ENCODE measurements at regions not wholly inside any gene's neighbourhood (a gene's known extent, or its start where the extent isn't known, plus 50 kb on each side); places are given as distances from the start of the nearest gene placed in this dataset.
A peak's percentile ranks its signal among the peaks of the same experiment; 100 is the strongest.
"Not testable (repeated sequence)": the region's sequence is repeated elsewhere in the genome, so short reads cannot be mapped to it uniquely, and the experiment has no call there.

DNA sequence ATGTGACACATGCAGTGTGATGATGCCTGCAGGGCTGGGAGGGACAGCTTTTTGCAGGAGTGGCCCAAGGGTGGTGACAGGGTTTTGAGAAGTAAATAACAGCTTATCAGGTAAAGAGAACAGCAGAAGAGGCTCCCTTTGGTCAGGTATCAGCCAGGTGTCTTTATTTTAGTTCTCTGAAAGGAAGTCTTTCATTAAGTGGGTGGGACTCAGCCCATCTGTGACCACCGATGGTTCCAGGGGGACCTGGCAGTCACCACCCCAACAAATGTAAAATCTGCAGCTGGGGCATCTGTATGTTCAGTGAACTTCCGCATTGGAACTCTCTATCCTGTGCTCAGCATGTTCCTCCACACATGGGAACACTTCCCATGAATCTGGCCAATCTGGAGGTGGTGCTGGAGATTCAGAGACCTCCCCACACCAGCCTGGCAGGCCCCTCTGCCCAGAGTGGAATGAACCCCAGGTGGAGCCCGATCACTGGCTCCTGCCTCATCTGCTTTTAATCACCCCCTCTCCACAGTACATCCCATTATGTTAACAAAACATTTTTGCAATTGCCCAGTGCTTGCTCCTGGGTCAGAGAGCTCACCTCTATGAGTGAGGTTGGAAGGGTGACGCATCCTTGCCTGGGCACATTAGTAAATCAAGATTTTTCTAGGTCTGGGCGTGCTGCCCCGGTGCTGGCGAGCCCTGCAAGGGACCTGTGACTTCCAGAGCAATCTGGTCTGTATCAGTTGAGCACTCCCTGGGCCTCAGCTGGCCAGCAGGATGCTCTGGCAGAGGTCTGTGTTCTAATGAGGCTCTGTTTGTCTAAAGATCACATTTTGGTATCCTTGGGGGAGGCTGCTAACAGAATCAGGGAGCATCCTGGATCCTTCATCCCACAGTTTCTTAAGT lies 140.4 kb upstream of the GDF10 start:
- ATAC-seq (replicated peaks; ENCODE audit: extremely low read depth, poor library complexity, severe bottlenecking), result no peak

DNA sequence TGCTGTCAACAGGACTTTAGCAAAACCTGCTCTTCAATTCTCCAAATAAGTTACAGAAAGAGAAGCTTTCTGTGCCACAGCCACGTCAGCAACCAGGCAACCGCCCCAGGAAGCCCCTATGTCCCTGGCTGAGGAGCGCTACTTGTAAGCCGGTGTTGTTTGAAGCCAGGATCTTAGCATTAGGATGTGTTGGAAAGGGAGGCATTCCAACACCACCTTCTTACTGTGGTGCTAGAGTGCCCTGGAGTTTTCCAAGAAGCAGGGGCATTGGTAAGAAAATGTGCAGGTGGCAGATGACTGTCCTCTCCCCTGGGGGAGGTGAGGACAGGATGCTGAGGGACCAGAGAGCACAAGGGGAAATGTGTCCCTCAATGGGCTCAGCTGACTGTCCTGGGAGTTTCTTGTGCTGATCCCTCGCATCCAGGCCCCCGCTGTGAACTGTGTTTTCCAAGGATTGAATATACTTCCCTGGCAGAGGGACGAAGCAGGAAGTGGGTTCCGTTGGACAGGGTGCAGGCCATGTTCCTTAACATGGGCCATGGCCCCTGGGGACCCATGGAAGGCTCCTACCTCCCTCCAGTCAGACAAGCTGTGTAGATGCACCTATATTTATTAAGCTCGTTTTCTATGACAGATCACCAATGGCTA lies 139.6 kb upstream of the GDF10 start:
- H3K27ac Mint-ChIP-seq (ENCODE audit: low read depth), result no peak overlapping the region
- H3K36me3 Mint-ChIP-seq (ENCODE audit: insufficient read depth), result peaks cover 2% of the 10 kb centered on the region
- H3K9me3 Mint-ChIP-seq, result peaks cover 6% of the 10 kb centered on the region
- no peaks in the 10 kb centered on the region for H3K4me1 Mint-ChIP-seq
- H3K27me3 Mint-ChIP-seq, result no peaks in the 10 kb centered on the region
- H3K4me3 Mint-ChIP-seq, result no peak overlapping the region
- DNase-seq (ENCODE audit: low spot score in 2 of 2), result no peak
- no peak for ATAC-seq (replicated peaks; ENCODE audit: extremely low read depth, poor library complexity, severe bottlenecking)

More for the DNA sequence above, 140.4 kb upstream of the GDF10 start:
- no peak for DNase-seq (ENCODE audit: low spot score in 2 of 2)
- Mint-ChIP-seq H3K36me3 (ENCODE audit: insufficient read depth) (peaks cover 2% of the 10 kb centered on the region), H3K27ac (ENCODE audit: low read depth) (no peak overlapping the region), H3K4me3 (no peak overlapping the region), H3K27me3 (no peaks in the 10 kb centered on the region), H3K4me1 (no peaks in the 10 kb centered on the region), H3K9me3 (peaks cover 6% of the 10 kb centered on the region)

DNA sequence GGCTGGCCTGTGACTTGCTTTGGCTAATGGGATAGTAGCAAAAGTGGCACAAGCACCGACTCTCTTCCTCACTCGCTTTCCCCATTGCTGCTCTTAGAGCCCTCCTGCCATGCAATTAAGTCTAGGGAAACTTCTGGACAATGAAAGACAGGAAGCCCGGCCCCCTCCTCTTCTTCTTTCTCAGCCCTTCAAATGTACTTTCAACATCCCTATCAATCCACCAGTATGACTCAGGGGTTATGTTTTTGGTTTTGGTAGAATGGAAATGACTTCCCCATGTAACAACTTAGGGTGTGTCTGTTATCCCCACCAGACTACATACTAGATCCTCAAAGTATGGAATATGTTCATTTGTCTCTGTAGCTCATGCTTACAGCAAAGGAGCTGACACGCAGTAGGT lies 139.0 kb upstream of the GDF10 start:
- H3K27me3 Mint-ChIP-seq, result no peaks in the 10 kb centered on the region
- no peak overlapping the region for H3K27ac Mint-ChIP-seq (ENCODE audit: low read depth)
- ATAC-seq (replicated peaks; ENCODE audit: extremely low read depth, poor library complexity, severe bottlenecking) (no peak), DNase-seq (ENCODE audit: low spot score in 2 of 2) (no peak)
- H3K4me3 Mint-ChIP-seq, result no peak overlapping the region
- peaks cover 2% of the 10 kb centered on the region for H3K36me3 Mint-ChIP-seq (ENCODE audit: insufficient read depth)
- peaks cover 1% of the 10 kb centered on the region for H3K9me3 Mint-ChIP-seq
- H3K4me1 Mint-ChIP-seq, result peaks cover 5% of the 10 kb centered on the region

DNA sequence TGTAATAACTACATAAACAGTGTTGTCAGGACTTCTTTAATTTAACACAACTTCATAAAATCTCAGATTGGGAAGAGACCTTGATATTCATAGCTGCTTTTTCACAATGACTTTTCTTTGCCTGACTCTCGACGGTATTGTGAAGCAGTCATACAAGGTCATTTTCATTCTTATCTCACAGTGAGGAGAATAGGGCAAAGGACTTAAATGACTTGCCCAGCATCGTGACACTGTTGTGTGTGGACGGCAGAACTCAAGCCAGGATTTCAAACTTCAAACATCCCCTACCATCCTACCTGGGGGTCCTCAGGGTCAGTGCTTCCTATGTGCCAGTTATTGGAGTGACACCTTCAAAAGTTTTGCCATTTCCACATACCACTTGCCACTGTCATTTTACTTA lies 138.5 kb upstream of the GDF10 start:
- Mint-ChIP-seq H3K9me3 (no peaks in the 10 kb centered on the region), H3K36me3 (ENCODE audit: insufficient read depth) (peaks cover 2% of the 10 kb centered on the region), H3K4me1 (peaks cover 10% of the 10 kb centered on the region), H3K27ac (ENCODE audit: low read depth) (no peak overlapping the region), H3K27me3 (no peaks in the 10 kb centered on the region), H3K4me3 (no peak overlapping the region)
- no peak for DNase-seq (ENCODE audit: low spot score in 2 of 2)
- ATAC-seq (replicated peaks; ENCODE audit: extremely low read depth, poor library complexity, severe bottlenecking), result no peak

DNA sequence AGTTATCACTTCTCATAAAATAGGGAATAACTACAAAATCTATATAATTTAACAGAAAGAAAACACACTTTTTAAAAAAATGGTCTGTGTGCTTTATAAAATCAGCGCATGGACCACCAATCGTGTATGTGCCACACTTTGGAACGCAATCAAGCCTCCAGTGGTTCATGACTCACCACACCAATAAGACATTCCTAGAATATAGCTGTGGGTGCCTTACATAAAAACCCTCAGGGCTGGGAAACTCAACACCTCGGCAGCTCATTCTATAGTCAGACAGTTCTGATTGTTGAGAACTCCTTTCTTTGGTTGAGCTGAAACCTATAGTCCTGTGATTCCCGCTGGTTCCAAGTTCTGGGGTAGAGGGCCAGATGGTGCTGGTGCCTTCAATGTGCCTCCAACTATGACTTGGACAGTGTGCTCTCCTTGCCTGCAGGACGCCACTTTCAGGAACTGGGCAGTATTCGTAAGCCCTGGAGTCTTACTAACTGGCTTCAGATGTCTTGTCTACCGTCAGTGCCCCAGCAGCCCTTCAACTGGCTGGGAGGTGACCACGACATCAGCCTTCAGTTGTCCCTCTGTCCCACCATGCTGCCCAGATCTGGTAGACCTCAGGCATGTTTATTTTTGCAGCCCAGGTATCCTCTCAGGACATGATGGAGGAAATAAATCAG lies 135.7 kb upstream of the GDF10 start:
- Mint-ChIP-seq H3K27ac (ENCODE audit: low read depth) (no peak overlapping the region), H3K9me3 (no peaks in the 10 kb centered on the region), H3K4me3 (no peak overlapping the region), H3K27me3 (no peaks in the 10 kb centered on the region), H3K36me3 (ENCODE audit: insufficient read depth) (peaks cover 2% of the 10 kb centered on the region), H3K4me1 (peaks cover 13% of the 10 kb centered on the region)
- DNase-seq (ENCODE audit: low spot score in 2 of 2) (no peak), ATAC-seq (replicated peaks; ENCODE audit: extremely low read depth, poor library complexity, severe bottlenecking) (no peak)

DNA sequence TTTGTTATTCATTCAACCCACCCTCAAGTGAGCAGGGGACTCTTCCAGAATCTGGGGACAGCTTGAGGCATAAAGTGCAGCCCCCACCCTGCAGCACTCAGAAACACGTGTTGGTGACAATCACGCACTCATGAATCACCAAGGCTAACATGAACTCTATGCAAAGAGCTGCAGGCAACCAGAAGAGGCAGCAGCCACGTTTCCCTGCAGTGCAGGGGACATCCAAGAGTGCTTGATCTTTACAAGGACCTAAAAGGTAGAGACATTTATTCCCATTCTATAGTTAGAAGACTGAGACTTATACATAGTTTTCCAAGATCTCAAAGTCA lies 135.2 kb upstream of the GDF10 start:
- DNase-seq (ENCODE audit: low spot score in 2 of 2) (no peak), ATAC-seq (replicated peaks; ENCODE audit: extremely low read depth, poor library complexity, severe bottlenecking) (no peak)
- Mint-ChIP-seq H3K4me1 (peaks cover 13% of the 10 kb centered on the region), H3K4me3 (no peak overlapping the region), H3K27me3 (no peaks in the 10 kb centered on the region), H3K27ac (ENCODE audit: low read depth) (no peak overlapping the region), H3K9me3 (no peaks in the 10 kb centered on the region), H3K36me3 (ENCODE audit: insufficient read depth) (no peaks in the 10 kb centered on the region)

- no peak for DNase-seq (ENCODE audit: low spot score in 2 of 2)
- H3K27me3 Mint-ChIP-seq, result no peaks in the 10 kb centered on the region
- H3K36me3 Mint-ChIP-seq (ENCODE audit: insufficient read depth), result no peaks in the 10 kb centered on the region
- peaks cover 13% of the 10 kb centered on the region for H3K4me1 Mint-ChIP-seq
- peak overlapping the region; percentile 90 for H3K27ac Mint-ChIP-seq (ENCODE audit: low read depth)
- H3K9me3 Mint-ChIP-seq, result no peaks in the 10 kb centered on the region
- H3K4me3 Mint-ChIP-seq, result peak overlapping the region; percentile 65
- ATAC-seq (replicated peaks; ENCODE audit: extremely low read depth, poor library complexity, severe bottlenecking), result peak; percentile 12
Measured at GRCh38 chr10:47165168-47165710, 134.8 kb upstream of the GDF10 start.

DNA sequence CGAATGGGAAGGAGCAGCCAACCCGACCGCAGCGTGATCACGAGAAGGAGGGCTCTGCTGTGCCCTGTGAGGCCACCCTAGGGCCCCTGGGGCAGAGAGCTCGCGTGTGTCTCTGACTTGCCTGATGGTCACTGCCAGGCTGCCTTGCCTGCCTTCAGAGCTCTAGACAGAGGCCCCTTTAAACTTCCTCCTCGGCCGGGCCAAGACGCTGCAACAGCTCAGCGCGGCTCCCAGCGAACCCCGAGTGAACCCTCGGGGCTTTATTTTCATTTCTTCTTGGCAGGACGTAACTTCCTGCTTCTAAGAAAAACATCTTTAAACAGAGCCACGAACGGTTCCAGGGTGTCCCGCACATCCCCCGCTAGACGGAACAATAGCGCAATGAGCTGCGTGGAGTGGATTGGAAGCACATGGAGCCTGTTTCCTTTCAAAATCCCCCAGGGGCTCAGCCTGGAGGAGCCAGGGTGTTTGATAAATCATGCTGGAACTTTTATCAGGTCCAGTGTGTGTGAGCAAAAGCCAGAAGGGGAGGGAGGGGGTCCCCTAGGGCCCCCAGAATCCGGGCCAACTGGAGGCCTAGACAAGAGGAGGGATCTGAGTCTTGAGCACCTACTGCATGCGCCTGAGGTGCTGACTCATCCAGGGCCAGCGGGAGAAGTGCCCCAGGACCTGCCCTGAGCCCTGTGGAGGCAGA lies 134.1 kb upstream of the GDF10 start:
- no peaks in the 10 kb centered on the region for H3K9me3 Mint-ChIP-seq
- H3K27ac Mint-ChIP-seq (ENCODE audit: low read depth), result peak overlapping the region; percentile 90
- peaks cover 13% of the 10 kb centered on the region for H3K4me1 Mint-ChIP-seq
- peak overlapping the region; percentile 65 for H3K4me3 Mint-ChIP-seq
- H3K27me3 Mint-ChIP-seq, result no peaks in the 10 kb centered on the region
- no peaks in the 10 kb centered on the region for H3K36me3 Mint-ChIP-seq (ENCODE audit: insufficient read depth)
- DNase-seq (ENCODE audit: low spot score in 2 of 2), result no peak
- ATAC-seq (replicated peaks; ENCODE audit: extremely low read depth, poor library complexity, severe bottlenecking), result peak; percentile 77

- H3K27ac Mint-ChIP-seq (ENCODE audit: low read depth), result peak overlapping the region; percentile 90
- no peak for DNase-seq (ENCODE audit: low spot score in 2 of 2)
- no peaks in the 10 kb centered on the region for H3K9me3 Mint-ChIP-seq
- peaks cover 13% of the 10 kb centered on the region for H3K4me1 Mint-ChIP-seq
- H3K4me3 Mint-ChIP-seq, result no peak overlapping the region
- H3K36me3 Mint-ChIP-seq (ENCODE audit: insufficient read depth), result no peaks in the 10 kb centered on the region
- H3K27me3 Mint-ChIP-seq, result no peaks in the 10 kb centered on the region
- no peak for ATAC-seq (replicated peaks; ENCODE audit: extremely low read depth, poor library complexity, severe bottlenecking)
Measured at GRCh38 chr10:47166405-47166777, 133.6 kb upstream of the GDF10 start.

DNA sequence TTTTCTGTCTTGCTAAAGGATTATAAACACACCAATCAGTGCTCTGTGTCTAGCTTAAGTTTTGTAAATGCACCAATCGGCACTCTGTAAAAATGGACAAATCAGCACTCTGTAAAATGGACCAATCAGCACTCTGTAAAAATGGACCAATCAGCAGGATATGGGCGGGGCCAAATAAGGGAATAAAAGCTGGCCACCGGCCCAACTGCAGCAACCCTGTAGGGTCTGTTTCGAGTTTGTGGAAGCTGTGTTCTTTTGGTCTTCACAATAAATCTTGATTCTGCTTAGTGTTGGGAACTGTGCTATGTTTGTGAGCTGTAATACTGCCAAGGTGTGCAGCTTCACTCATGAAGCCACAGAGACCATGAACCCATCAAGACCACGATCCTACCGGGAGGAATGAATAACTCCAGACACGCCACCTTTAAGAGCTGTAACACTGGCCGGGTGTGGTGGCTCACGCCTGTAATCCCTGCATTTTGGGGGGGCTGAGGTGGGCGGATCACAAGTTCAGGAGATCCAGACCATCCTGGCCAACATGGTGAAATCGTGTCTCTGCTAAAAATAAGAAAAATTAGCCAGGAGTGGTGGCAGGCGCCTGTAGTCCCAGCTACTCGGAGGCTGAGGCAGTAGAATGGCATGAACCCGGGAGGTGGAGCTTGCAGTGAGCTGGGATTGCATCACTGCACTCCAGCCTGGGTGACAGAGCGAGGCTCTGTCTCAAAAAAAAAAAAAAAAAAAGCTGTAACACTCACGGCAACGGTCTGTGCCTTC lies 133.0 kb upstream of the GDF10 start:
- ATAC-seq (replicated peaks; ENCODE audit: extremely low read depth, poor library complexity, severe bottlenecking); H3K4me3 Mint-ChIP-seq; H3K27ac Mint-ChIP-seq (ENCODE audit: low read depth); H3K36me3 Mint-ChIP-seq (ENCODE audit: insufficient read depth); H3K9me3 Mint-ChIP-seq; DNase-seq (ENCODE audit: low spot score in 2 of 2); H3K27me3 Mint-ChIP-seq: not testable (repeated sequence)
- H3K4me1 Mint-ChIP-seq, result peaks cover 13% of the 10 kb centered on the region

DNA sequence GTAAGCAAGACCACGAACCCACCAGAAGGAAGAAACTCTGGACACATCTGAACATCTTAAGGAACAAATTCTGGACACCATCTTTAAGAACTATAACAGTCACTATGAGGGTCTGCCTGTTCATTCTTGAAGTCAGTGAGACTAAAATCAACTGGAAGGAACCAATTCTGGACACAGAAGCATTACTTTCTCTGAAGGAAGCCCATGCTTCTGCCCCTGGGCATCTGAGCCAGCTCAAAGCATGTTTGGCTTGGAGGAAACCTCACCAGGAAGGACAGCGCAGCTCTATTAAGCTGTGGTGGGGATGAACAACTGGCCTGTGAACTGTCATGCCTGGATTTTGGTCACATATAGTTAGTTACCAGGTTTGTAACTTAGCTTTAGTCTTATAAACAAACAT lies 132.4 kb upstream of the GDF10 start:
- H3K4me1 Mint-ChIP-seq, result peaks cover 13% of the 10 kb centered on the region
- no peak for DNase-seq (ENCODE audit: low spot score in 2 of 2)
- H3K9me3 Mint-ChIP-seq, result no peaks in the 10 kb centered on the region
- H3K27ac Mint-ChIP-seq (ENCODE audit: low read depth), result no peak overlapping the region
- no peaks in the 10 kb centered on the region for H3K27me3 Mint-ChIP-seq
- H3K4me3 Mint-ChIP-seq, result no peak overlapping the region
- no peak for ATAC-seq (replicated peaks; ENCODE audit: extremely low read depth, poor library complexity, severe bottlenecking)
- no peaks in the 10 kb centered on the region for H3K36me3 Mint-ChIP-seq (ENCODE audit: insufficient read depth)

GRCh38 chr10:47169581-47169980 lies 130.4 kb upstream of the GDF10 start:
- Mint-ChIP-seq H3K27ac (ENCODE audit: low read depth) (no peak overlapping the region), H3K27me3 (no peaks in the 10 kb centered on the region), H3K36me3 (ENCODE audit: insufficient read depth) (no peaks in the 10 kb centered on the region), H3K9me3 (no peaks in the 10 kb centered on the region), H3K4me3 (no peak overlapping the region), H3K4me1 (peaks cover 13% of the 10 kb centered on the region)
- DNase-seq (ENCODE audit: low spot score in 2 of 2) (no peak), ATAC-seq (replicated peaks; ENCODE audit: extremely low read depth, poor library complexity, severe bottlenecking) (no peak)
